Cardiac fibroblast (primary cell): ENCODE measurements at regions not wholly inside any gene's neighbourhood (a gene's known extent, or its start where the extent isn't known, plus 50 kb on each side); places are given as distances from the start of the nearest gene placed in this dataset.

Experiments
- DNase-seq, 2 donors: peaks; one replicate each; pipeline versions ENCODE4 v3.0.0 to v3.0.0-alpha.2; 2010; ENCODE audit warnings: low read depth in 2 of 2
- H3K4me3 ChIP-seq, 2 donors: replicated peaks in 1 of 2; 1 replicate in 1 of 2; 2 replicates in 1 of 2; pipeline ENCODE4 v1.5.1; 2011; ENCODE audit warnings: low read depth in 2 of 2, low read length in 2 of 2, mild to moderate bottlenecking in 2 of 2, moderate library complexity in 1 of 2
- TF ChIP-seq, protein P1 (sequence below): IDR thresholded peaks from one replicate; pipeline ENCODE4 v1.5.1; 2011; ENCODE audit warnings: low read depth, mild to moderate bottlenecking, low read length, inconsistent platforms

DNA sequence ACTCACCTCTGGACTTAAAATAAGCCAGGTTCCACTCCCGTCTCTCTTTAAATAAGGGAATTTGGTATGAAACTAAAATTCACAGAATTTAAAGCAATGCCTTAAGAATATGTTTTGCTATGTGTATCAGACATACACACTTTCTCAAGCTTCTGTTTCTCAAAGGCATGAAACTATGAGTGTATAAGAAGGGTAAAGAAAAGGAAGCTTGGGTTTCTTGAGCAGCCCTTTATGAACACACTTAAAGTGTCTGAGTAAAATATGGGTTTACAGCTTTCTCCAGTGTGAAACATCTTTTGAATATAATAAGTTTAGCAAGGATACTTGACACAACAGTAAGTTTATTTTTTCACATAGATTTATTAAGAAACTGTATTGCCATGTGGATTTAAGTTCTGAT lies 370.5 kb downstream of the TMA16 start:
- TF ChIP-seq, protein P1, sequence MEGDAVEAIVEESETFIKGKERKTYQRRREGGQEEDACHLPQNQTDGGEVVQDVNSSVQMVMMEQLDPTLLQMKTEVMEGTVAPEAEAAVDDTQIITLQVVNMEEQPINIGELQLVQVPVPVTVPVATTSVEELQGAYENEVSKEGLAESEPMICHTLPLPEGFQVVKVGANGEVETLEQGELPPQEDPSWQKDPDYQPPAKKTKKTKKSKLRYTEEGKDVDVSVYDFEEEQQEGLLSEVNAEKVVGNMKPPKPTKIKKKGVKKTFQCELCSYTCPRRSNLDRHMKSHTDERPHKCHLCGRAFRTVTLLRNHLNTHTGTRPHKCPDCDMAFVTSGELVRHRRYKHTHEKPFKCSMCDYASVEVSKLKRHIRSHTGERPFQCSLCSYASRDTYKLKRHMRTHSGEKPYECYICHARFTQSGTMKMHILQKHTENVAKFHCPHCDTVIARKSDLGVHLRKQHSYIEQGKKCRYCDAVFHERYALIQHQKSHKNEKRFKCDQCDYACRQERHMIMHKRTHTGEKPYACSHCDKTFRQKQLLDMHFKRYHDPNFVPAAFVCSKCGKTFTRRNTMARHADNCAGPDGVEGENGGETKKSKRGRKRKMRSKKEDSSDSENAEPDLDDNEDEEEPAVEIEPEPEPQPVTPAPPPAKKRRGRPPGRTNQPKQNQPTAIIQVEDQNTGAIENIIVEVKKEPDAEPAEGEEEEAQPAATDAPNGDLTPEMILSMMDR, result no peak
- no peak overlapping the region for H3K4me3 ChIP-seq
- no peak for DNase-seq

DNA sequence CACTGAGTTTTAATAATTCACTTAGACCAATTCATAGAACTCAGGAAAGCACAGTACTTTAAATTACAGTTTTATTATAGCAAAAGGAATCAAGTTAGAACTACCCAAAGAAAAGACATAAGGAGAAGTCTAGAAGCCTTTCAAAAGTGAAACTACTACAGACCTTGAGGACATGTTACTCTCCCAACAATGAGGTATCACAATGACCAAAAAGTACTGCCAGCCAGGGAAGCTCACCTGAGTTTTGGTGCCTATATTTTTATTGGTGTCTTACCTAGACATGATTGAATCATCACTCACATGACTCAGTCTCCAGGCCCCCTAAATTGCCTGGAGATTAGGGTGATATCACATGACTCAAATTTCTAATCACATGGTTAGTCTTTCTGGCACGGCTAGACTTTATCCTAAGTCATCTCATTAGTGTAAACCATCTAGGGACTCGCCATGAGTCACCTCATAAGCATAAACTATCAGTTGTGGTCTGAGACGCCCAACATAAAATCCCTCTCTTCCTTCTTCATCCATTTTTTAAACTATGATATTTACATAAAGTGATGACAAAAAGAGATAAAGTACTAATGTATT lies 372.3 kb downstream of the TMA16 start:
- no peak overlapping the region for H3K4me3 ChIP-seq
- DNase-seq, result no peak
- TF ChIP-seq, protein P1, result no peak

DNA sequence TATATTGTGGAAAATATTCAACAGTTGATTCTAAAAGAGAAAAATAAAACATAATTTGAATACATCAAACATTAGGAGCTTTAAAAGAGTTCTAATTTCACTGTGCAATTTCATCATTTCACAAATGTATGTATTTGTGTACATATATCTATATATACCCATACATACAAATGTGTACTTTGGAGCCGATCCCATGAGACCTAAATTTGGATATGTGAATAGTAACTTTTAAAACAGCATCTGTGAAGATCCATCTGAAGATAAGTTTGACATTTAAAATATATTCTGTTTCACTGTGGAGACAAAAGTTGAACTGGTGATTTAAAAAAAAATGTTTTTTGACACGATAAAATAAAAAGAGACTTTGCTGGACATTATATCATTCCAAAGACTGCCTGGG lies 374.0 kb downstream of the TMA16 start:
- DNase-seq, result no peak
- no peak overlapping the region for H3K4me3 ChIP-seq
- TF ChIP-seq, protein P1, result no peak

DNA sequence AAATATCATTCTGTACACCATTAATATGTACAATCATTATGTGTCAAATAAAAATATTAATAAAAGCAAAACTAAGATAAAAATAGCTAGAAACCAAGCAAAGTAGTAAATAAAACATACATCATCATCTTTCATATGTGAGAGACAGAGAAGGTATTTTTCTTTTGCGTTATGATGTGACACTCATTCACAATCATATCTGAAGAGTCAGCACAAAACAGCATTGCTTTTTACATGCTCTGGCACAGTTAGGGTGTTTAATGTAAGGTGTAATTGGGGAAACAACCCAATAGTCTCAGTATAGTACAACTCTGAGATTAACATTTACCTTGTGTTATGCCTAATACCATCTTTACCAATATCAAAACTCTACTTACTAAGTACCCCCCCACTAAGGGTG lies 376.6 kb downstream of the TMA16 start:
- no peak for DNase-seq
- TF ChIP-seq, protein P1, result no peak
- H3K4me3 ChIP-seq, result no peak overlapping the region

DNA sequence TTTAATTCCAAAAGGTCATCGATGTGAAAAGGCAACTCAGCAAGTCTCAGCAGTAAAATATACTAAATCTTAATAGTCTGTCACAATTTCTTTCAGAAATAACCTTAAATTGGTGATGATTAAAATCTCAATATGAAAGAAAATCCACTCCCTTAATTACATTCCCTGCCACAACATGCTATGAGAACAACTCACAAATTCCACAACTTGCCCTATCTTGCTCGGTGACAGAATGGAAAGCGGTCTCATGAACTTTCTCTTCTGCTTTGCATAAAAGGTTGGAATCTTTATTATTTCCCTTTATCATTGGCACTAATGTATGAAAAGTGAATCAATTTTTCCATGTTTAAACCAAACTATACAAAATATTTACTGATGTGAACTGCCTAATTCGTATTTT lies 380.8 kb downstream of the TMA16 start:
- TF ChIP-seq, protein P1, result no peak
- no peak overlapping the region for H3K4me3 ChIP-seq
- no peak for DNase-seq

DNA sequence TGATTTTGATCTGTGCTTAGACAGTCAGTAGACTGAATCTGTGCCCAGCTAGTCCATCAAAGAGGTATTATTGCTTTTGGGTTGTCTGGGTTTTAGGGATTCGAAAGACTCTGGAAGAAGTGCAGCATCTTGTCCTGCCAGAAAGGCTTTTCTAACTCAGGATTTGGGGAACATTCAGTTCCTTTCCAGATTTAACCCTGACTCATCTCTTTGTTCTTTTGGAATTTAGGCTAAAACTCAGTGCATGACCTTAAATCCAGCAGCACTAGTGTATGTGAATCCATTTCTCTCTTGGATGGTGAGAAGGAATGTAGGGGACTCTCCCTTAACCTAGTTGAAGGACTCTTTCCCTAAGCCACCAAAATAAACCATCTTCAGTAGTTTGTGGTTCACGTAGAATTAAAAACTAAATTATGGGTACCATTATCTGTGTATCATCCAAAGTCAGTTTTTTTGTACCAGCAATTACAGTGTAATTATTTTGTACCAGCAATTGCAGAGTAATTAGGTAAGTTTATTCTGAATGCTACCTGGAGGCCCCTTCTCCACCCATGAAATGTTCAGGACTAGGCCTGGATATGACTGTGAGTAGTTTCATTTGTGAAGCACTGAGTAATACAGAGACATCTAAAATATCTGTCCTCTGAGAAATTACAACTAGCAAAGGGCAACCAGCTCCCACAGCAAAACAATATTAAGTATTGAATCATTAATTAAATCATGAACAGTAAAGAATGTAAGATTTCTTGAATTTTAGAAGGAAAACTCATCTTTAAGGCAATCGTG lies 384.0 kb downstream of the TMA16 start:
- DNase-seq, result no peak
- TF ChIP-seq, protein P1, result no peak
- H3K4me3 ChIP-seq, result no peak overlapping the region

DNA sequence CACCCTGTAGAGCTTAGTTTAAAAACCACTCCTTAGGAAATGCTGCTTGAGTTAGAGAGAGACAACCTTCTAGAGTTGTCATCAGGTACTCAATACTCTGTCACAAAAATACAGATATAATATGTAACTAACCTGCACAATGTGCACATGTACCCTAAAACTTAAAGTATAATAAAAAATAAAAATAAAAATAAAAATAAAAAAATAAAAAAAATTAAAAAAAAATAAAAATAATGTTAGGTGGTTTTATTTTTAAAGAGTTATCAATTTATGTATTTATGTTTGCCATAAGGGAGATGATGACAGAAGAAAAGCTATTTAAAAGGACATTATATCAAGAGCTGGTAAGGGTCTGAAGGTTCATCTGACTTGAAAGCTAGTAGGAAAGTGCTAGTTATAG lies 397.9 kb downstream of the TMA16 start:
- TF ChIP-seq, protein P1, result no peak
- DNase-seq, result no peak
- H3K4me3 ChIP-seq, result no peak overlapping the region
